Neuronal stem cell (in vitro differentiated cells): ENCODE measurements at regions not wholly inside any gene's neighbourhood (a gene's known extent, or its start where the extent isn't known, plus 50 kb on each side); places are given as distances from the start of the nearest gene placed in this dataset.

ENCODE experiments used
- DNase-seq: peaks from one replicate; pipeline ENCODE4 v3.0.0-alpha.2; 2013; ENCODE audit warnings: low spot score
- H2AFZ ChIP-seq: one replicate; pipeline ENCODE4 v1.6.1; 2013; ENCODE audit warnings: mild to moderate bottlenecking, low read length, inconsistent platforms
- H2AK5ac ChIP-seq: 2 replicates; pipeline ENCODE4 v1.6.1; 2013; ENCODE audit warnings: low read depth, mild to moderate bottlenecking, inconsistent platforms, low read length, moderate library complexity, mixed read lengths
- H2BK120ac ChIP-seq: 2 replicates; pipeline ENCODE4 v1.6.1; 2013; ENCODE audit warnings: low read depth, mild to moderate bottlenecking, inconsistent platforms, low read length, moderate library complexity, mixed read lengths
- H2BK12ac ChIP-seq: one replicate; pipeline ENCODE4 v1.6.1; 2013; ENCODE audit warnings: low read length, inconsistent platforms
- H2BK15ac ChIP-seq: 2 replicates; pipeline ENCODE4 v1.6.1; 2013; ENCODE audit warnings: mild to moderate bottlenecking, low read length, inconsistent platforms, mixed read lengths
- H2BK5ac ChIP-seq: one replicate; pipeline ENCODE4 v1.6.1; 2013; ENCODE audit warnings: inconsistent platforms, mild to moderate bottlenecking, low read length, moderate library complexity
- H3K14ac ChIP-seq: one replicate; pipeline ENCODE4 v1.6.1; 2013; ENCODE audit warnings: low read length, inconsistent platforms
- H3K18ac ChIP-seq: 2 replicates; pipeline ENCODE4 v1.6.1; 2013; ENCODE audit warnings: low read length, inconsistent platforms
- H3K23ac ChIP-seq: 2 replicates; pipeline ENCODE4 v1.6.1; 2013; ENCODE audit warnings: low read depth, mild to moderate bottlenecking, mixed read lengths, low read length, inconsistent platforms; ENCODE audit not compliant: poor library complexity
- H3K27ac ChIP-seq: replicated peaks from 3 replicates; pipeline ENCODE4 v1.5.1; 2013; ENCODE audit warnings: low read length, inconsistent platforms
- H3K27me3 ChIP-seq, 3 experiments: 2 replicates each; pipeline ENCODE4 v1.6.1; 2013; ENCODE audit warnings: low read length in 3 of 3, mild to moderate bottlenecking in 2 of 3, inconsistent platforms in 1 of 3, low read depth in 1 of 3, mixed read lengths in 1 of 3, moderate library complexity in 1 of 3; ENCODE audit not compliant: control insufficient read depth in 3 of 3, insufficient read depth in 3 of 3
- H3K36me3 ChIP-seq, 2 donors: replicated peaks in 1 of 2; 2 replicates each; pipeline ENCODE4 v1.6.1; 2013; ENCODE audit warnings: low read length in 2 of 2; ENCODE audit not compliant: control insufficient read depth in 2 of 2, insufficient read depth in 2 of 2
- H3K4ac ChIP-seq: 2 replicates; pipeline ENCODE4 v1.6.1; 2013; ENCODE audit warnings: inconsistent platforms, mild to moderate bottlenecking, low read length, moderate library complexity
- H3K4me1 ChIP-seq, 2 donors: 1 replicate in 1 of 2; 2 replicates in 1 of 2; pipeline ENCODE4 v1.6.1; 2013; ENCODE audit warnings: low read length in 2 of 2, low read depth in 1 of 2; ENCODE audit not compliant: control insufficient read depth in 2 of 2, insufficient read depth in 1 of 2
- H3K4me2 ChIP-seq: one replicate; pipeline ENCODE4 v1.6.1; 2013; ENCODE audit warnings: mild to moderate bottlenecking, low read length, inconsistent platforms; ENCODE audit not compliant: insufficient read depth, poor library complexity, severe bottlenecking
- H3K4me3 ChIP-seq, 2 donors: 2 replicates each; pipeline ENCODE4 v1.5.1; 2013; ENCODE audit warnings: low read length in 2 of 2, mild to moderate bottlenecking in 2 of 2, inconsistent platforms in 1 of 2, moderate library complexity in 1 of 2
- H3K79me1 ChIP-seq: one replicate; pipeline ENCODE4 v1.6.1; 2013; ENCODE audit warnings: low read depth, mild to moderate bottlenecking, inconsistent platforms, low read length, moderate library complexity
- H3K9ac ChIP-seq: one replicate; pipeline ENCODE4 v1.6.1; 2013; ENCODE audit warnings: mild to moderate bottlenecking, low read depth, low read length, inconsistent platforms; ENCODE audit not compliant: poor library complexity
- H3K9me3 ChIP-seq, 2 donors: replicated peaks in 1 of 2; 2 replicates each; pipeline versions ENCODE3 to v1.6.1; 2013; ENCODE audit warnings: low read length in 2 of 2, mild to moderate bottlenecking in 2 of 2, inconsistent platforms in 1 of 2, low read depth in 1 of 2, mixed read lengths in 1 of 2, moderate library complexity in 1 of 2; ENCODE audit not compliant: control insufficient read depth in 2 of 2, insufficient read depth in 1 of 2
- H4K8ac ChIP-seq: one replicate; pipeline ENCODE4 v1.6.1; 2013; ENCODE audit warnings: low read depth, mild to moderate bottlenecking, inconsistent platforms, low read length, moderate library complexity
- H4K91ac ChIP-seq: one replicate; pipeline ENCODE4 v1.6.1; 2013; ENCODE audit warnings: low read length, low read depth, mild to moderate bottlenecking, inconsistent platforms; ENCODE audit not compliant: poor library complexity
- WGBS, 2 donors: extraction: QIAGEN DNeasy Blood & Tissue Kit; methylation state at CpG; one replicate each; pipeline ENCODE4 v1.1.7; 2013; ENCODE audit warnings: missing lambda C conversion rate in 2 of 2, mixed read lengths in 1 of 2; ENCODE audit not compliant: insufficient read length in 2 of 2, insufficient replicate concordance in 1 of 2; ENCODE audit errors: extremely low coverage in 2 of 2; 5-methylcytosine and 5-hydroxymethylcytosine counted together

GRCh38 chr7:50862302-50862701 lies 79.6 kb upstream of the GRB10 start:
- Histone ChIP-seq H2BK12ac (no peak overlapping the region), H3K4ac (no peak overlapping the region), H2BK5ac (no peak overlapping the region), H2AK5ac (no peak overlapping the region), H3K79me1 (no peaks in the 10 kb centered on the region), H3K4me2 (no peak overlapping the region), H3K18ac (no peak overlapping the region), H4K8ac (no peak overlapping the region), H2AFZ (no peak overlapping the region), H3K9me3 (no peaks in the 10 kb centered on the region), H3K27ac (no peak overlapping the region), H2BK120ac (no peak overlapping the region), H3K4me1 (peaks cover 0 to 16% of the 10 kb centered on the region in 2 donors), H3K36me3 (no peaks in the 10 kb centered on the region), H3K14ac (no peak overlapping the region), H3K23ac (no peak overlapping the region), H3K27me3 (peaks cover 0 to 2% (median 0%) of the 10 kb centered on the region in 3 experiments), H2BK15ac (no peak overlapping the region), H3K9ac (no peak overlapping the region), H3K4me3 (no peak overlapping the region), H4K91ac (no peak overlapping the region)
- WGBS, 2 donors, result no CpG with 5 or more reads among the region's 1 CpG
- no peak for DNase-seq

GRCh38 chr7:50860598-50860997 lies 77.9 kb upstream of the GRB10 start:
- no peak overlapping the region for H3K27ac ChIP-seq
- WGBS, 2 donors, result no CpG with 5 or more reads among the region's 2 CpGs
- H2AK5ac ChIP-seq, result no peak overlapping the region
- no peak overlapping the region for H2BK12ac ChIP-seq
- no peak for DNase-seq
- H3K9me3 ChIP-seq, result no peaks in the 10 kb centered on the region
- peaks cover 0 to 9% of the 10 kb centered on the region in 2 donors for H3K4me1 ChIP-seq
- no peak overlapping the region for H2AFZ ChIP-seq
- H4K8ac ChIP-seq, result no peak overlapping the region
- no peak overlapping the region for H3K14ac ChIP-seq
- no peak overlapping the region for H3K18ac ChIP-seq
- H3K4me3 ChIP-seq, result no peak overlapping the region
- H3K36me3 ChIP-seq, result no peaks in the 10 kb centered on the region
- H3K27me3 ChIP-seq, result peaks cover 0 to 3% (median 0%) of the 10 kb centered on the region in 3 experiments
- no peak overlapping the region for H3K4ac ChIP-seq
- H2BK5ac ChIP-seq, result no peak overlapping the region
- H2BK120ac ChIP-seq, result no peak overlapping the region
- no peak overlapping the region for H3K23ac ChIP-seq
- no peaks in the 10 kb centered on the region for H3K79me1 ChIP-seq
- H3K4me2 ChIP-seq, result no peak overlapping the region
- no peak overlapping the region for H3K9ac ChIP-seq
- H2BK15ac ChIP-seq, result no peak overlapping the region
- no peak overlapping the region for H4K91ac ChIP-seq

GRCh38 chr7:50860174-50860573 lies 77.5 kb upstream of the GRB10 start:
- Histone ChIP-seq H3K18ac (no peak overlapping the region), H3K27ac (no peak overlapping the region), H2BK12ac (no peak overlapping the region), H3K27me3 (peaks cover 0 to 3% (median 0%) of the 10 kb centered on the region in 3 experiments), H2AK5ac (no peak overlapping the region), H3K9me3 (no peaks in the 10 kb centered on the region), H2AFZ (no peak overlapping the region), H2BK15ac (no peak overlapping the region), H3K79me1 (no peaks in the 10 kb centered on the region), H2BK120ac (no peak overlapping the region), H3K4me1 (peaks cover 0 to 8% of the 10 kb centered on the region in 2 donors), H4K91ac (no peak overlapping the region), H3K4ac (no peak overlapping the region), H4K8ac (no peak overlapping the region), H3K36me3 (no peaks in the 10 kb centered on the region), H3K14ac (no peak overlapping the region), H2BK5ac (no peak overlapping the region), H3K23ac (no peak overlapping the region), H3K4me2 (no peak overlapping the region), H3K9ac (no peak overlapping the region), H3K4me3 (no peak overlapping the region)
- no peak for DNase-seq
- WGBS, 2 donors, result no CpG with 5 or more reads among the region's 5 CpGs

- no peak overlapping the region for H3K9ac ChIP-seq
- H3K36me3 ChIP-seq, result no peaks in the 10 kb centered on the region
- no peaks in the 10 kb centered on the region for H3K9me3 ChIP-seq
- WGBS, 2 donors, result no CpG with 5 or more reads among the region's 4 CpGs
- H2BK120ac ChIP-seq, result no peak overlapping the region
- no peak overlapping the region for H3K14ac ChIP-seq
- H2BK5ac ChIP-seq, result no peak overlapping the region
- peaks cover 0 to 3% (median 0%) of the 10 kb centered on the region in 3 experiments for H3K27me3 ChIP-seq
- no peak overlapping the region for H3K4ac ChIP-seq
- no peak overlapping the region for H3K27ac ChIP-seq
- no peak overlapping the region for H3K4me2 ChIP-seq
- H3K4me3 ChIP-seq, result no peak overlapping the region
- H3K18ac ChIP-seq, result peak overlapping the region; percentile 40
- H2AFZ ChIP-seq, result no peak overlapping the region
- H2BK15ac ChIP-seq, result no peak overlapping the region
- H4K8ac ChIP-seq, result no peak overlapping the region
- H3K4me1 ChIP-seq, result no peaks in the 10 kb centered on the region
- no peak for DNase-seq
- H2BK12ac ChIP-seq, result no peak overlapping the region
- no peak overlapping the region for H2AK5ac ChIP-seq
- H3K23ac ChIP-seq, result no peak overlapping the region
- H3K79me1 ChIP-seq, result no peaks in the 10 kb centered on the region
- no peak overlapping the region for H4K91ac ChIP-seq
Measured at GRCh38 chr7:50858528-50859245, 76.0 kb upstream of the GRB10 start.
